HepG2 (cell line): ENCODE measurements at regions not wholly inside any gene's neighbourhood (a gene's known extent, or its start where the extent isn't known, plus 50 kb on each side); places are given as distances from the start of the nearest gene placed in this dataset.

ENCODE experiments used
- ATAC-seq: fragments of 200-7000 bp; cut with Tn5 transposase; 3 replicates; pipeline ENCODE4 v1.9.1; 2020; ENCODE audit warnings: mild to moderate bottlenecking, moderate library complexity
- BruUV-seq: library from RNA; stranded (reverse); fragments of 400-500 nt; replicated peaks from 2 replicates; lab custom pipeline; 2021; lab: Mats Ljungman, UMichigan
- CTCF ChIA-PET: fragments of 300-600 bp; formaldehyde crosslinking; extraction: SDS; loops from one replicate; lab custom pipeline; 2021; ENCODE audit warnings: low total read pairs, inconsistent platforms, low intra/inter-chr PET ratio; lab: Yijun Ruan, JAX
- POLR2A ChIA-PET: fragments of 350-600 bp; sonication (Branson Sonifier 250); formaldehyde crosslinking; loops from one replicate; lab custom pipeline; 2020; ENCODE audit warnings: antibody characterized with exemption, inconsistent platforms; lab: Yijun Ruan, JAX
- DNase-seq: peaks from one replicate; pipeline ENCODE4 v3.0.0-alpha.2; 2015; ENCODE audit warnings: low spot score
- FAIRE-seq: peaks from 3 replicates; lab custom pipeline; 2011; peaks lifted over from hg19 to GRCh38; lab: Jason Lieb, UNC
- H2AFZ ChIP-seq: one replicate; pipeline ENCODE4 v1.6.1; 2011; ENCODE audit warnings: low read length, inconsistent platforms
- H3K27ac ChIP-seq: fragments of 300-600 bp; 3 replicates; pipeline ENCODE4 v1.8.0; 2011; ENCODE audit warnings: mixed run types, mild to moderate bottlenecking, mixed read lengths, low read length, inconsistent platforms; ENCODE audit not compliant: insufficient read depth; ENCODE audit errors: extremely low read length
- H3K27me3 ChIP-seq, 2 experiments: fragments of 200-600 bp in 1 of 2; 2 replicates in 1 of 2; 3 replicates in 1 of 2; pipeline versions ENCODE4 v1.6.0 to v1.8.0; 2011; ENCODE audit warnings: low read length in 2 of 2, mild to moderate bottlenecking in 2 of 2, moderate library complexity in 2 of 2, inconsistent platforms in 1 of 2; ENCODE audit not compliant: insufficient read depth in 2 of 2, control insufficient read depth in 1 of 2
- H3K36me3 ChIP-seq, 2 experiments: fragments of 200-600 bp in 1 of 2; replicated peaks in 1 of 2; 2 replicates in 1 of 2; 3 replicates in 1 of 2; pipeline versions ENCODE4 v1.5.1 to v1.8.0; 2011; ENCODE audit warnings: low read length in 2 of 2, inconsistent platforms in 1 of 2; ENCODE audit not compliant: insufficient read depth in 2 of 2, control insufficient read depth in 1 of 2
- H3K4me1 ChIP-seq: 2 replicates; pipeline ENCODE4 v1.5.1; 2012; ENCODE audit warnings: low read length, inconsistent platforms; ENCODE audit not compliant: insufficient read depth
- H3K4me2 ChIP-seq: 2 replicates; pipeline ENCODE4 v1.6.0; 2011; ENCODE audit warnings: low read depth, low read length, inconsistent platforms
- H3K4me3 ChIP-seq, 3 experiments: fragments of 200-600 bp in 1 of 3; sonication (generic), shearing (Covaris generic) in 1 of 3; replicated peaks in 1 of 3; 2 replicates each; pipeline ENCODE4 v1.5.1; 2011 to 2016; ENCODE audit warnings: low read length in 3 of 3, inconsistent platforms in 2 of 3, low read depth in 2 of 3, mild to moderate bottlenecking in 2 of 3, control low read depth in 1 of 3, mixed read lengths in 1 of 3; ENCODE audit not compliant: insufficient read depth in 1 of 3
- H3K79me2 ChIP-seq: one replicate; pipeline ENCODE4 v1.6.1; 2011; ENCODE audit warnings: low read length, inconsistent platforms; ENCODE audit not compliant: insufficient read depth
- H3K9ac ChIP-seq: 2 replicates; pipeline ENCODE4 v1.6.0; 2011; ENCODE audit warnings: mild to moderate bottlenecking, low read depth, low read length, inconsistent platforms; ENCODE audit not compliant: insufficient read depth
- H3K9me3 ChIP-seq: 2 replicates; pipeline ENCODE4 v1.5.1; 2012; ENCODE audit warnings: mild to moderate bottlenecking, low read length
- H4K20me1 ChIP-seq: 2 replicates; pipeline ENCODE4 v1.6.0; 2011; ENCODE audit warnings: inconsistent platforms, mild to moderate bottlenecking, low read length, moderate library complexity; ENCODE audit not compliant: insufficient read depth
- ARHGAP35 ChIP-seq: sonication (generic); formaldehyde crosslinking; IDR thresholded peaks from 2 replicates; pipeline ENCODE4 v1.9.0; 2022; ENCODE audit warnings: mild to moderate bottlenecking, inconsistent platforms, moderate library complexity, missing genetic modification reagents, borderline replicate concordance
- BORCS8-MEF2B ChIP-seq: sonication (generic); formaldehyde crosslinking; IDR thresholded peaks from 2 replicates; pipeline ENCODE4 v1.8.0; 2022; ENCODE audit warnings: mild to moderate bottlenecking, missing genetic modification reagents
- EP300 ChIP-seq, 3 experiments: sonication (generic) in 1 of 3; formaldehyde crosslinking in 1 of 3; IDR thresholded peaks; 2 replicates each; pipeline versions ENCODE4 v1.5.1 to v1.6.1; 2011 to 2020; ENCODE audit warnings: low read depth in 2 of 3, low read length in 2 of 3, borderline replicate concordance in 1 of 3, improper control_type of control experiment in 1 of 3, mild to moderate bottlenecking in 1 of 3, missing genetic modification reagents in 1 of 3, moderate library complexity in 1 of 3
- HBP1 ChIP-seq: IDR thresholded peaks from 2 replicates; pipeline ENCODE4 v1.6.1; 2016; ENCODE audit warnings: low read depth, control low read depth
- HIVEP1 ChIP-seq: sonication (generic); formaldehyde crosslinking; IDR thresholded peaks from 2 replicates; pipeline ENCODE4 v1.4.0; 2020; ENCODE audit warnings: mild to moderate bottlenecking, missing genetic modification reagents
- MBD4 ChIP-seq: IDR thresholded peaks from 2 replicates; pipeline ENCODE4 v1.6.1; 2012; ENCODE audit warnings: low read length, inconsistent platforms, borderline replicate concordance
- MIER3 ChIP-seq: IDR thresholded peaks from 2 replicates; pipeline ENCODE4 v1.6.1; 2016; ENCODE audit warnings: missing compliant biosample characterization, borderline replicate concordance
- NAIF1 ChIP-seq: sonication (generic); formaldehyde crosslinking; IDR thresholded peaks from 2 replicates; pipeline ENCODE4 v1.5.0; 2020; ENCODE audit warnings: mild to moderate bottlenecking, missing genetic modification reagents, borderline replicate concordance
- NR2C2 ChIP-seq: sonication (generic); formaldehyde crosslinking; IDR thresholded peaks from 2 replicates; pipeline ENCODE4 v1.4.0; 2020; ENCODE audit warnings: missing genetic modification reagents, mild to moderate bottlenecking, moderate library complexity, borderline replicate concordance
- RFXAP ChIP-seq: sonication (generic); formaldehyde crosslinking; IDR thresholded peaks from 2 replicates; pipeline ENCODE4 v1.4.0; 2020; ENCODE audit warnings: missing genetic modification reagents, borderline replicate concordance
- YEATS2 ChIP-seq: sonication (generic); formaldehyde crosslinking; IDR thresholded peaks from 2 replicates; pipeline ENCODE4 v1.4.0; 2020; ENCODE audit warnings: missing genetic modification reagents, borderline replicate concordance
- ZNF232 ChIP-seq: sonication (generic); formaldehyde crosslinking; IDR thresholded peaks from 2 replicates; pipeline ENCODE4 v1.4.0; 2020; ENCODE audit warnings: missing genetic modification reagents, borderline replicate concordance
- ZNF362 ChIP-seq: sonication (generic); formaldehyde crosslinking; IDR thresholded peaks from 2 replicates; pipeline ENCODE4 v1.4.0; 2020; ENCODE audit warnings: missing genetic modification reagents, mild to moderate bottlenecking, borderline replicate concordance
- ZNF589 ChIP-seq: sonication (generic); formaldehyde crosslinking; conservative IDR thresholded peaks from 2 replicates; pipeline ENCODE4 v1.8.0; 2022; ENCODE audit warnings: mild to moderate bottlenecking, moderate library complexity, missing genetic modification reagents
- ZNF891 ChIP-seq: sonication (generic); formaldehyde crosslinking; IDR thresholded peaks from 2 replicates; pipeline ENCODE4 v1.5.0; 2020; ENCODE audit warnings: mild to moderate bottlenecking, missing genetic modification reagents
- WGBS: methylation state at CpG from one replicate; pipeline ENCODE4 v1.1.6; 2017; ENCODE audit warnings: low lambda C conversion rate; 5-methylcytosine and 5-hydroxymethylcytosine counted together
- in situ Hi-C: cut with HindIII; loops from 2 replicates; pipeline ENCODE4 v1.10.0; 2017; ENCODE audit warnings: low pct_unique_long_range_greater_than_20kb; ENCODE audit not compliant: extremely low pct_ligation_motif_present
- intact Hi-C: fragments of 100-400 bp; cut with micrococcal nuclease; formaldehyde crosslinking; loops from one replicate; pipeline ENCODE4 v1.10.0; 2022; ENCODE audit not compliant: unreplicated experiment

- BruUV-seq = no TSS peak
- TF ChIP-seq ZNF891 (CRISPR knock-in tag) (peak; percentile 65; the same call in 1 of the 2 replicates), EP300 (IDR thresholded peaks at IDR 0.05; ENCODE audit: low read depth in 2 of 2, low read length in 2 of 2) (no peak), EP300 (CRISPR knock-in tag; IDR thresholded peaks at IDR 0.05; ENCODE audit: borderline replicate concordance) (no peak)
- TF ChIP-seq, all 625 proteins: peak for 1
- POLR2A ChIA-PET = no interaction called here
- Histone ChIP-seq H3K4me2 (no peak overlapping the region; the same call in 1 of the 2 replicates), H3K9ac (no peak overlapping the region), H3K4me1 (no peaks in the 10 kb centered on the region), H2AFZ (no peak overlapping the region), H3K79me2 (no peaks in the 10 kb centered on the region), H3K4me3 (no peak overlapping the region), H3K27ac (no peak overlapping the region), H3K36me3 (no peaks in the 10 kb centered on the region), H3K9me3 (peaks cover 15% of the 10 kb centered on the region; the same call in 1 of the 2 replicates), H4K20me1 (no peaks in the 10 kb centered on the region), H3K27me3 (no peaks in the 10 kb centered on the region)
- FAIRE-seq = no peak
- no peak for DNase-seq
- intact Hi-C loops (no loop called here), in situ Hi-C loops (no loop called here)
- 33% methylated on average over 9 of the region's 13 CpGs for WGBS
- no peak for ATAC-seq
- CTCF ChIA-PET = no interaction called here
Observed at GRCh38 chr11:90774727-90775566, 552.1 kb upstream of the CHORDC1 start.

- 34% methylated on average over 3 of the region's 3 CpGs for WGBS
- Histone ChIP-seq H3K4me3 (no peak overlapping the region), H3K4me2 (no peak overlapping the region), H3K9ac (no peak overlapping the region), H3K79me2 (no peaks in the 10 kb centered on the region), H3K9me3 (peaks cover 12% of the 10 kb centered on the region; the same call in 1 of the 2 replicates), H3K36me3 (no peaks in the 10 kb centered on the region), H3K4me1 (no peaks in the 10 kb centered on the region), H2AFZ (no peak overlapping the region), H3K27ac (no peak overlapping the region), H3K27me3 (no peaks in the 10 kb centered on the region), H4K20me1 (no peaks in the 10 kb centered on the region)
- ChIA-PET POLR2A (no interaction called here), CTCF (no interaction called here)
- DNase-seq (no peak), FAIRE-seq (no peak), ATAC-seq (no peak)
- intact Hi-C loops (no loop called here), in situ Hi-C loops (no loop called here)
- BruUV-seq = no TSS peak
- no peak for TF ChIP-seq NR2C2 (CRISPR knock-in tag)
- TF ChIP-seq MBD4 = no peak
- TF ChIP-seq ZNF362 (CRISPR knock-in tag) = no peak
- no peak for TF ChIP-seq ARHGAP35 (CRISPR knock-in tag)
- TF ChIP-seq ZNF589 (CRISPR knock-in tag) = no peak
- TF ChIP-seq ZNF232 (CRISPR knock-in tag) = no peak
- no peak for TF ChIP-seq RFXAP (CRISPR knock-in tag)
- TF ChIP-seq NAIF1 (CRISPR knock-in tag) = no peak
- TF ChIP-seq YEATS2 = no peak
- TF ChIP-seq BORCS8-MEF2B (CRISPR knock-in tag) = no peak
- TF ChIP-seq HIVEP1 (CRISPR knock-in tag) = no peak
- no peak for TF ChIP-seq MIER3 (CRISPR knock-in tag)
- no peak for TF ChIP-seq HBP1 (CRISPR knock-in tag)
Observed at GRCh38 chr11:90770007-90770406, 547.2 kb upstream of the CHORDC1 start.
